RWPE2 (cell line): ENCODE measurements at regions not wholly inside any gene's neighbourhood (a gene's known extent, or its start where the extent isn't known, plus 50 kb on each side); places are given as distances from the start of the nearest gene placed in this dataset.

ENCODE experiments used
- ATAC-seq: fragments of 200-7000 bp; cut with Tn5 transposase; 3 replicates; pipeline ENCODE4 v1.9.1; 2021; ENCODE audit warnings: low read depth
- DNase-seq: peaks from one replicate; pipeline ENCODE4 v3.0.0-alpha.2; 2020; ENCODE audit warnings: low spot score
- H3K27ac ChIP-seq: fragments of 450-650 bp; 2 replicates; pipeline ENCODE4 v1.5.1; 2017; ENCODE audit warnings: mild to moderate bottlenecking; ENCODE audit not compliant: poor library complexity, severe bottlenecking
- H3K27me3 ChIP-seq: fragments of 250-450 bp; sonication (Bioruptor Pico); 2 replicates; pipeline ENCODE4 v1.5.1; 2021; ENCODE audit warnings: mild to moderate bottlenecking, moderate library complexity; ENCODE audit not compliant: insufficient read depth, poor library complexity, severe bottlenecking
- H3K36me3 ChIP-seq: fragments of 250-450 bp; sonication (Bioruptor Pico); 2 replicates; pipeline ENCODE4 v1.5.1; 2020; ENCODE audit warnings: low read depth, mild to moderate bottlenecking, moderate library complexity
- H3K4me1 ChIP-seq: fragments of 250-450 bp; sonication (Bioruptor Pico); 2 replicates; pipeline ENCODE4 v1.5.1; 2021; ENCODE audit warnings: mild to moderate bottlenecking, moderate library complexity; ENCODE audit not compliant: insufficient read depth, poor library complexity, severe bottlenecking
- H3K4me3 ChIP-seq: fragments of 250-450 bp; sonication (Bioruptor Pico); 2 replicates; pipeline ENCODE4 v1.5.1; 2021; ENCODE audit warnings: mild to moderate bottlenecking, moderate library complexity; ENCODE audit not compliant: severe bottlenecking
- H3K9me3 ChIP-seq: fragments of 250-450 bp; sonication (Bioruptor Pico); 2 replicates; pipeline ENCODE4 v1.5.1; 2021; ENCODE audit warnings: mild to moderate bottlenecking, moderate library complexity; ENCODE audit not compliant: severe bottlenecking
- TF ChIP-seq, protein P1 (sequence below): fragments of 450-650 bp; IDR thresholded peaks from one replicate; pipeline ENCODE4 v1.5.1; 2017; ENCODE audit warnings: mild to moderate bottlenecking, moderate library complexity; ENCODE audit not compliant: poor library complexity, severe bottlenecking

DNA sequence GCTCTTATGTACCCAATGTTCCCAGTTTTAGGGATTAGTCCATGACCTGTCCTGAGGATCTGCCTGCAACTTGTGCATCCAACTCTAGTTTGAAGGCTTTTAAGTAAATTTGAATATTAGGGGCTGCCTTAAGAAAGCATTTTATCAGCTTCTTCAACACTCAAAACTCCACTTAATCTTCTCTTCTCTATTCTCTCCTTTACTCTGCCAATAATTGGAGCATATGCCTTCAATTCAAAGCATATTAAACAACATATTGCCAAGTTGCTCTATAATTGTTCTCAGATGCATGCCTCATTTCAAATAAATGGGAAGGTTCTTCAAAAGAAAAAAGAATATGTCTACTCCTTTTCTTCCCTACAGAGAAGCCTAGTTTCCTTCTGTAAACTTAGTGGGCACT lies 84.8 kb upstream of the NCKAP5 start:
- no peak overlapping the region for H3K4me3 ChIP-seq
- ATAC-seq (no peak), DNase-seq (no peak)
- no peak overlapping the region for H3K27ac ChIP-seq
- H3K9me3 ChIP-seq, result no peaks in the 10 kb centered on the region
- TF ChIP-seq, protein P1, sequence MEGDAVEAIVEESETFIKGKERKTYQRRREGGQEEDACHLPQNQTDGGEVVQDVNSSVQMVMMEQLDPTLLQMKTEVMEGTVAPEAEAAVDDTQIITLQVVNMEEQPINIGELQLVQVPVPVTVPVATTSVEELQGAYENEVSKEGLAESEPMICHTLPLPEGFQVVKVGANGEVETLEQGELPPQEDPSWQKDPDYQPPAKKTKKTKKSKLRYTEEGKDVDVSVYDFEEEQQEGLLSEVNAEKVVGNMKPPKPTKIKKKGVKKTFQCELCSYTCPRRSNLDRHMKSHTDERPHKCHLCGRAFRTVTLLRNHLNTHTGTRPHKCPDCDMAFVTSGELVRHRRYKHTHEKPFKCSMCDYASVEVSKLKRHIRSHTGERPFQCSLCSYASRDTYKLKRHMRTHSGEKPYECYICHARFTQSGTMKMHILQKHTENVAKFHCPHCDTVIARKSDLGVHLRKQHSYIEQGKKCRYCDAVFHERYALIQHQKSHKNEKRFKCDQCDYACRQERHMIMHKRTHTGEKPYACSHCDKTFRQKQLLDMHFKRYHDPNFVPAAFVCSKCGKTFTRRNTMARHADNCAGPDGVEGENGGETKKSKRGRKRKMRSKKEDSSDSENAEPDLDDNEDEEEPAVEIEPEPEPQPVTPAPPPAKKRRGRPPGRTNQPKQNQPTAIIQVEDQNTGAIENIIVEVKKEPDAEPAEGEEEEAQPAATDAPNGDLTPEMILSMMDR, result no peak
- no peaks in the 10 kb centered on the region for H3K4me1 ChIP-seq
- no peaks in the 10 kb centered on the region for H3K27me3 ChIP-seq
- no peaks in the 10 kb centered on the region for H3K36me3 ChIP-seq

DNA sequence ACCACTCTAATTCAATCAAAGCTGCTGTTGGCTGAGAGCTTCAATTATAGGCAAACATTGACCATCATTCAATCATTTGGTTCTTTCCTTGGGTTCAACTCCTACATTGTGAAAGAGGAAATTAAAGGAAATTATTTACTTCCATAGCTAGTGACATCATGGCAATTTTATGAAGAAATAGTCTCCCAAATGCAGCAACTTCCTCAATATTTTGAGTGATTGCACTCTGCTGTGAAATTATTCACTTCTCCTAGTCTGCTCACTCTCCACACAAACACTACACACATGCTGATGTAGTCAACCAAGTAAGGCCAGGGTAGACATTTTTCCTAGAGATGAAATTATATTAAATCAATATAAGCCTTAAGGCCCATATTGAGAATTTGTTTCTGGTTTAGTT lies 86.7 kb upstream of the NCKAP5 start:
- no peak overlapping the region for H3K4me3 ChIP-seq

DNA sequence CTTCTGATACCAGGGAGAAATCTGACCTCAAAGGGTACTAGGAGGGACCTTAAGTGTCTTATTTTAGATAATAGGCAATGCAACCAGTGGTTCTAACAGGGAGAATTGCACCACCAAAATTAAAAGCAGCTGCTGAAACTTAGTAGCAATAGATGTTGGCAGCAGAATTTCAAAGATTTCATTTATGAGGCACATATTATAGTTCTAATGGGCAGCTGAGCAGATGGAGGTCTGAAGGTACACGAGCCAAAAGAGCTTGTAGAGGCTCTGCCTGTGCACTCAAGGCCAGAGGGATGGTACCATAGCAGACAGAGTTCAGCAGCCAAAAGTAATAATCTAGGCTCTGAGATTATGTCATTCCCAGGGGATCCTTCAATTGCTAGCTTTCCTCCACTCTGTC lies 87.3 kb upstream of the NCKAP5 start:
- Histone ChIP-seq H3K4me1 (no peaks in the 10 kb centered on the region), H3K27me3 (no peaks in the 10 kb centered on the region), H3K27ac (no peak overlapping the region), H3K9me3 (no peaks in the 10 kb centered on the region), H3K4me3 (no peak overlapping the region), H3K36me3 (no peaks in the 10 kb centered on the region)
- TF ChIP-seq, protein P1, result no peak
- ATAC-seq, result no peak
- DNase-seq, result no peak

More for the DNA sequence above, 86.7 kb upstream of the NCKAP5 start:
- Histone ChIP-seq H3K9me3 (no peaks in the 10 kb centered on the region), H3K27me3 (no peaks in the 10 kb centered on the region), H3K36me3 (no peaks in the 10 kb centered on the region), H3K27ac (no peak overlapping the region), H3K4me1 (no peaks in the 10 kb centered on the region)
- no peak for DNase-seq
- TF ChIP-seq, protein P1, result no peak
- no peak for ATAC-seq

DNA sequence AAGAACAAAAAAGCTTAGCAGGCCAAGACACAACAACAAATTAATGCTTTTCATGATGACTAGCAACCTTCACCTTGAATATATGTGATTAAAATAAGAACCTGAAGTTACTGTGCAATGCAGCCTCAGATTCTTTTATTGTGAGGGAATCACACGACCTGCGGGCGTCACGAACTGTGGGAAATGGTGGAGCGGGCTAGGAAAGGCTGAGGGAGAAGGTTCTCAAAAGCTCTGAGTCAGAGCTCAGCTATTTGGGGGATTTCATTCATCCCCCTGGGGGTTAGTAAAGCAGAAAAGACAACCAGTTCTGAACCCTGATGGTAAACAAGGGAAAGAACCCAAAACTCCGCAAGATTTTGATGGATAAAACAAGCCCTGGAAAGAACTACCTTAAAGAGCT lies 89.3 kb upstream of the NCKAP5 start:
- ATAC-seq, result no peak

More for the DNA sequence above, 89.3 kb upstream of the NCKAP5 start:
- DNase-seq, result no peak
- TF ChIP-seq, protein P1, result no peak
- Histone ChIP-seq H3K27ac (no peak overlapping the region), H3K36me3 (no peaks in the 10 kb centered on the region), H3K27me3 (no peaks in the 10 kb centered on the region), H3K9me3 (no peaks in the 10 kb centered on the region), H3K4me1 (no peaks in the 10 kb centered on the region), H3K4me3 (no peak overlapping the region)
